IgD-negative memory B cell (primary cell): ENCODE measurements at regions not wholly inside any gene's neighbourhood (a gene's known extent, or its start where the extent isn't known, plus 50 kb on each side); places are given as distances from the start of the nearest gene placed in this dataset.
"Not testable (repeated sequence)": the region's sequence is repeated elsewhere in the genome, so short reads cannot be mapped to it uniquely, and the experiment has no call there.

ENCODE experiments used
- H3K27ac Mint-ChIP-seq, 3 donors: one replicate each; pipeline ENCODE4 v1.8.0; 2020 to 2022; ENCODE audit warnings: mild to moderate bottlenecking in 3 of 3, mixed read lengths in 3 of 3, moderate library complexity in 1 of 3
- H3K27me3 Mint-ChIP-seq: one replicate; pipeline ENCODE4 v1.8.0; 2021; ENCODE audit warnings: mixed read lengths
- H3K36me3 Mint-ChIP-seq: one replicate; pipeline ENCODE4 v1.8.0; 2020; ENCODE audit warnings: mild to moderate bottlenecking, mixed read lengths
- H3K4me1 Mint-ChIP-seq, 3 donors: one replicate each; pipeline ENCODE4 v1.8.0; 2020 to 2022; ENCODE audit warnings: mixed read lengths in 3 of 3, mild to moderate bottlenecking in 1 of 3
- H3K4me3 Mint-ChIP-seq, 4 donors: one replicate each; pipeline ENCODE4 v1.8.0; 2020 to 2022; ENCODE audit warnings: mild to moderate bottlenecking in 4 of 4, mixed read lengths in 4 of 4, moderate library complexity in 3 of 4
- H3K9me3 Mint-ChIP-seq, 3 donors: one replicate each; pipeline ENCODE4 v1.8.0; 2020 to 2021; ENCODE audit warnings: mixed read lengths in 3 of 3, mild to moderate bottlenecking in 1 of 3

- H3K4me3 Mint-ChIP-seq, H3K36me3 Mint-ChIP-seq, H3K27ac Mint-ChIP-seq, H3K4me1 Mint-ChIP-seq, H3K27me3 Mint-ChIP-seq, H3K9me3 Mint-ChIP-seq: not testable (repeated sequence)
Observed at GRCh38 chr17:445839-446238, 93.2 kb upstream of the RPH3AL start, which contains the start of gene RFLNB. TSS of gene RFLNB (minus strand) at chr17:445939.

GRCh38 chr17:444879-445454 lies 92.4 kb upstream of the RPH3AL start:
- Mint-ChIP-seq H3K9me3 (no peaks in the 10 kb centered on the region), H3K27ac (no peak overlapping the region), H3K36me3 (no peaks in the 10 kb centered on the region), H3K27me3 (peaks cover 1% of the 10 kb centered on the region), H3K4me1 (peaks cover 0 to 2% (median 0%) of the 10 kb centered on the region in 3 donors), H3K4me3 (no peak overlapping the region)

- Mint-ChIP-seq H3K36me3 (no peaks in the 10 kb centered on the region), H3K4me1 (peaks cover 0 to 2% (median 0%) of the 10 kb centered on the region in 3 donors), H3K27me3 (peaks cover 1% of the 10 kb centered on the region), H3K27ac (no peak overlapping the region), H3K9me3 (no peaks in the 10 kb centered on the region), H3K4me3 (no peak overlapping the region)
Observed at GRCh38 chr17:443109-443508, 90.5 kb upstream of the RPH3AL start.

- no peaks in the 10 kb centered on the region for H3K36me3 Mint-ChIP-seq
- no peaks in the 10 kb centered on the region for H3K4me1 Mint-ChIP-seq
- H3K27me3 Mint-ChIP-seq: peaks cover 5% of the 10 kb centered on the region
- H3K27ac Mint-ChIP-seq: no peak overlapping the region
- peaks cover 0 to 3% (median 0%) of the 10 kb centered on the region in 3 donors for H3K9me3 Mint-ChIP-seq
- no peak overlapping the region for H3K4me3 Mint-ChIP-seq
Observed at GRCh38 chr17:441155-441950, 88.7 kb upstream of the RPH3AL start.

- no peaks in the 10 kb centered on the region for H3K36me3 Mint-ChIP-seq
- no peak overlapping the region for H3K27ac Mint-ChIP-seq
- H3K4me1 Mint-ChIP-seq: no peaks in the 10 kb centered on the region
- H3K4me3 Mint-ChIP-seq: no peak overlapping the region
- peaks cover 9% of the 10 kb centered on the region for H3K27me3 Mint-ChIP-seq
- peaks cover 3 to 10% (median 3%) of the 10 kb centered on the region in 3 donors for H3K9me3 Mint-ChIP-seq
Observed at GRCh38 chr17:438191-438590, 85.6 kb upstream of the RPH3AL start.

GRCh38 chr17:437545-437944 lies 84.9 kb upstream of the RPH3AL start:
- Mint-ChIP-seq H3K27ac (no peak overlapping the region), H3K27me3 (peaks cover 9% of the 10 kb centered on the region), H3K4me1 (no peaks in the 10 kb centered on the region), H3K36me3 (no peaks in the 10 kb centered on the region), H3K9me3 (peaks cover 3 to 10% (median 3%) of the 10 kb centered on the region in 3 donors), H3K4me3 (no peak overlapping the region)

- Mint-ChIP-seq H3K4me3 (no peak overlapping the region), H3K9me3 (peaks cover 3 to 10% (median 3%) of the 10 kb centered on the region in 3 donors), H3K27ac (no peak overlapping the region), H3K27me3 (peaks cover 9% of the 10 kb centered on the region), H3K36me3 (no peaks in the 10 kb centered on the region), H3K4me1 (no peaks in the 10 kb centered on the region)
Observed at GRCh38 chr17:436571-436970, 84.0 kb upstream of the RPH3AL start.

- H3K9me3 Mint-ChIP-seq: peaks cover 3 to 13% (median 5%) of the 10 kb centered on the region in 3 donors
- not testable (repeated sequence) for H3K4me1 Mint-ChIP-seq, H3K27me3 Mint-ChIP-seq, H3K4me3 Mint-ChIP-seq, H3K36me3 Mint-ChIP-seq, H3K27ac Mint-ChIP-seq
Observed at GRCh38 chr17:432471-432870, 79.9 kb upstream of the RPH3AL start.

GRCh38 chr17:431494-431893 lies 78.9 kb upstream of the RPH3AL start:
- H3K27me3 Mint-ChIP-seq: peaks cover 4% of the 10 kb centered on the region
- no peaks in the 10 kb centered on the region for H3K36me3 Mint-ChIP-seq
- no peak overlapping the region for H3K4me3 Mint-ChIP-seq
- H3K27ac Mint-ChIP-seq: no peak overlapping the region
- peaks cover 3 to 10% (median 5%) of the 10 kb centered on the region in 3 donors for H3K9me3 Mint-ChIP-seq
- H3K4me1 Mint-ChIP-seq: no peaks in the 10 kb centered on the region

GRCh38 chr17:429589-429988 lies 77.0 kb upstream of the RPH3AL start:
- Mint-ChIP-seq H3K4me1 (no peaks in the 10 kb centered on the region), H3K36me3 (no peaks in the 10 kb centered on the region), H3K27me3 (no peaks in the 10 kb centered on the region), H3K9me3 (peaks cover 0 to 3% (median 2%) of the 10 kb centered on the region in 3 donors), H3K4me3 (no peak overlapping the region), H3K27ac (no peak overlapping the region)

GRCh38 chr17:428414-428813 lies 75.8 kb upstream of the RPH3AL start:
- Mint-ChIP-seq H3K9me3 (peaks cover 0 to 3% (median 2%) of the 10 kb centered on the region in 3 donors), H3K4me1 (no peaks in the 10 kb centered on the region), H3K36me3 (no peaks in the 10 kb centered on the region), H3K27me3 (no peaks in the 10 kb centered on the region), H3K27ac (no peak overlapping the region), H3K4me3 (no peak overlapping the region)

GRCh38 chr17:427891-428290 lies 75.3 kb upstream of the RPH3AL start:
- H3K36me3 Mint-ChIP-seq: no peaks in the 10 kb centered on the region
- no peaks in the 10 kb centered on the region for H3K4me1 Mint-ChIP-seq
- peaks cover 0 to 3% (median 2%) of the 10 kb centered on the region in 3 donors for H3K9me3 Mint-ChIP-seq
- H3K27me3 Mint-ChIP-seq: no peaks in the 10 kb centered on the region
- no peak overlapping the region for H3K4me3 Mint-ChIP-seq
- no peak overlapping the region for H3K27ac Mint-ChIP-seq

GRCh38 chr17:427327-427726 lies 74.7 kb upstream of the RPH3AL start:
- no peak overlapping the region for H3K27ac Mint-ChIP-seq
- no peaks in the 10 kb centered on the region for H3K36me3 Mint-ChIP-seq
- H3K27me3 Mint-ChIP-seq: peaks cover 3% of the 10 kb centered on the region

GRCh38 chr17:422196-422930 lies 69.8 kb upstream of the RPH3AL start:
- Mint-ChIP-seq H3K27ac (peak overlapping the region in 1 of 3 donors; percentile 24), H3K4me3 (no peak overlapping the region), H3K4me1 (peaks cover 0 to 5% (median 4%) of the 10 kb centered on the region in 3 donors), H3K27me3 (peaks cover 10% of the 10 kb centered on the region), H3K36me3 (no peaks in the 10 kb centered on the region), H3K9me3 (peaks cover 0 to 4% (median 0%) of the 10 kb centered on the region in 3 donors)

More at GRCh38 chr17:427327-427726, 74.7 kb upstream of the RPH3AL start:
- H3K9me3 Mint-ChIP-seq: peaks cover 0 to 3% (median 2%) of the 10 kb centered on the region in 3 donors
- H3K4me3 Mint-ChIP-seq: no peak overlapping the region
- no peaks in the 10 kb centered on the region for H3K4me1 Mint-ChIP-seq

- peaks cover 0 to 4% (median 0%) of the 10 kb centered on the region in 3 donors for H3K9me3 Mint-ChIP-seq
- H3K36me3 Mint-ChIP-seq: no peaks in the 10 kb centered on the region
- peaks cover 7 to 15% (median 8%) of the 10 kb centered on the region in 3 donors for H3K4me1 Mint-ChIP-seq
- H3K4me3 Mint-ChIP-seq: no peak overlapping the region
- H3K27ac Mint-ChIP-seq: peak overlapping the region; percentile 31 to 80 (median 32)
- H3K27me3 Mint-ChIP-seq: peaks cover 10% of the 10 kb centered on the region
Observed at GRCh38 chr17:420479-421175, 68.0 kb upstream of the RPH3AL start.
